ENCODE measurements at regions not wholly inside any gene's neighbourhood (a gene's known extent, or its start where the extent isn't known, plus 50 kb on each side); places are given as distances from the start of the nearest gene placed in this dataset.

DNA sequence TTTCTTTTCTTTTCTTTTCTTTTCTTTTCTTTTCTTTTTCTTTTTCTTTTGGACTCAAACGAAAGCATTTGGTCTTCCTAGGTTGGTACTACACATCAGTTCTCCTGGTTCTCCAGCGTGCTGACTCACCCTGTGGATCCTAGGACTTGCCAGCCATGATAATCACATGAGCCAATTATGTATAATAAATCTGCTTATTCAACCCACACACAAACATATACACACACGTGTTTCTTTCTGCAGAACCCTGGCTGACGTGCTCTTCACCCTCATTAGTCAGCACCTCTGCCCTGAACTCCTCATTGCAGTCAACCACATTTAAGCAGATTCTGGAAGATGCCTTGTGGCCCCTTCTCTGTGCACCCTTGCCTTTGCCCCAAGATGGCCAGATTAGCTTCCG is 162.4 kb upstream of the MYT1L start:
- TF ChIP-seq EP300 (IDR thresholded peaks at IDR 0.05): no peak
- TF ChIP-seq, protein P1, sequence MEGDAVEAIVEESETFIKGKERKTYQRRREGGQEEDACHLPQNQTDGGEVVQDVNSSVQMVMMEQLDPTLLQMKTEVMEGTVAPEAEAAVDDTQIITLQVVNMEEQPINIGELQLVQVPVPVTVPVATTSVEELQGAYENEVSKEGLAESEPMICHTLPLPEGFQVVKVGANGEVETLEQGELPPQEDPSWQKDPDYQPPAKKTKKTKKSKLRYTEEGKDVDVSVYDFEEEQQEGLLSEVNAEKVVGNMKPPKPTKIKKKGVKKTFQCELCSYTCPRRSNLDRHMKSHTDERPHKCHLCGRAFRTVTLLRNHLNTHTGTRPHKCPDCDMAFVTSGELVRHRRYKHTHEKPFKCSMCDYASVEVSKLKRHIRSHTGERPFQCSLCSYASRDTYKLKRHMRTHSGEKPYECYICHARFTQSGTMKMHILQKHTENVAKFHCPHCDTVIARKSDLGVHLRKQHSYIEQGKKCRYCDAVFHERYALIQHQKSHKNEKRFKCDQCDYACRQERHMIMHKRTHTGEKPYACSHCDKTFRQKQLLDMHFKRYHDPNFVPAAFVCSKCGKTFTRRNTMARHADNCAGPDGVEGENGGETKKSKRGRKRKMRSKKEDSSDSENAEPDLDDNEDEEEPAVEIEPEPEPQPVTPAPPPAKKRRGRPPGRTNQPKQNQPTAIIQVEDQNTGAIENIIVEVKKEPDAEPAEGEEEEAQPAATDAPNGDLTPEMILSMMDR (IDR thresholded peaks at IDR 0.05): no peak
- no peak for TF ChIP-seq POLR2A (IDR thresholded peaks at IDR 0.05)
- no peak for TF ChIP-seq POLR2AphosphoS5 (IDR thresholded peaks at IDR 0.05)
